Spleen (tissue), 7 donors: ENCODE measurements at regions not wholly inside any gene's neighbourhood (a gene's known extent, or its start where the extent isn't known, plus 50 kb on each side); places are given as distances from the start of the nearest gene placed in this dataset.

ENCODE experiments used
- CTCF ChIP-seq, 11 experiments: fragments of 200-600 bp in 7 of 11; fragments of 450-650 bp in 4 of 11; sonication (generic) in 4 of 11; IDR thresholded peaks in 8 of 11; conservative IDR thresholded peaks in 3 of 11; 1 replicate in 7 of 11; 2 replicates in 4 of 11; pipeline versions ENCODE4 v1.4.0 to v1.8.0; 2016 to 2021; ENCODE audit warnings: antibody characterized with exemption in 11 of 11, inconsistent platforms in 4 of 11, mild to moderate bottlenecking in 1 of 11
- POLR2A ChIP-seq, 3 donors: fragments of 450-650 bp; IDR thresholded peaks; one replicate each; pipeline ENCODE4 v1.5.1; 2017; ENCODE audit warnings: antibody characterized with exemption in 3 of 3, mild to moderate bottlenecking in 1 of 3
- POLR2AphosphoS5 ChIP-seq, 3 donors: sonication (generic); formaldehyde crosslinking; IDR thresholded peaks; one replicate each; pipeline ENCODE4 v1.5.1; 2017; ENCODE audit warnings: antibody characterized with exemption in 3 of 3
- donor health status: DM: no; HTN: no; CAD: no; lungs with moderate emphysema.
- donor health status: DM: no; HTN: no; CAD: no.
- donor health status: DM: no; HTN: no; CAD: no.

- TF ChIP-seq CTCF (IDR thresholded peaks at IDR 0.05 in 8 of 11, conservative IDR thresholded peaks at IDR 0.05 in 3 of 11) = no peak
- TF ChIP-seq POLR2A (IDR thresholded peaks at IDR 0.05) = no peak
- TF ChIP-seq POLR2AphosphoS5 (IDR thresholded peaks at IDR 0.05) = no peak
Measured at GRCh38 chr13:90307136-90307535, 1040.4 kb upstream of the MIR17HG start.
